ENCODE measurements at regions not wholly inside any gene's neighbourhood (a gene's known extent, or its start where the extent isn't known, plus 50 kb on each side); places are given as distances from the start of the nearest gene placed in this dataset.

DNA sequence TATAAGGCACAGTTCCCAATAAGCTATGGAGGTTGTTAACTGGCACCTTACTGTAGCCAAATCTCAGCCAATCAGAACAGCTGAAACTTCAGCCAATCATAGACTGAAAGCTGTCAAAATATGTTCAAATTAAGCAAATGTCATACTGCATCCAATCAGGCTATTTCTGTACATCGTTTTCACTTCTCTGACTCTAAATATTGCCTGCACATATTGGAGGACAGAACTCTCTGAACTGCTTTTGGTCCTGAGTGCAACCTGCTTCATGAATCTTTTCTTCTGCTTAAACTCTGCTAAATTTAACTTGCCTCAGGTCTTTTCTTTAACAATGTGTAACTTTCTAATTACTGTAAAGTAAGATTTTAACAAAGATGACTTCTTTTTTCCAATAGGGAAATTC lies 1198.9 kb upstream of the PCDH7 start:
- H3K4me3 ChIP-seq (ENCODE audit: low read depth, low read length) = no peak overlapping the region
- in situ Hi-C loops (cut with HindIII; ENCODE audit: low sequenced_read_pairs) = no loop called here
- TF ChIP-seq, protein P1, sequence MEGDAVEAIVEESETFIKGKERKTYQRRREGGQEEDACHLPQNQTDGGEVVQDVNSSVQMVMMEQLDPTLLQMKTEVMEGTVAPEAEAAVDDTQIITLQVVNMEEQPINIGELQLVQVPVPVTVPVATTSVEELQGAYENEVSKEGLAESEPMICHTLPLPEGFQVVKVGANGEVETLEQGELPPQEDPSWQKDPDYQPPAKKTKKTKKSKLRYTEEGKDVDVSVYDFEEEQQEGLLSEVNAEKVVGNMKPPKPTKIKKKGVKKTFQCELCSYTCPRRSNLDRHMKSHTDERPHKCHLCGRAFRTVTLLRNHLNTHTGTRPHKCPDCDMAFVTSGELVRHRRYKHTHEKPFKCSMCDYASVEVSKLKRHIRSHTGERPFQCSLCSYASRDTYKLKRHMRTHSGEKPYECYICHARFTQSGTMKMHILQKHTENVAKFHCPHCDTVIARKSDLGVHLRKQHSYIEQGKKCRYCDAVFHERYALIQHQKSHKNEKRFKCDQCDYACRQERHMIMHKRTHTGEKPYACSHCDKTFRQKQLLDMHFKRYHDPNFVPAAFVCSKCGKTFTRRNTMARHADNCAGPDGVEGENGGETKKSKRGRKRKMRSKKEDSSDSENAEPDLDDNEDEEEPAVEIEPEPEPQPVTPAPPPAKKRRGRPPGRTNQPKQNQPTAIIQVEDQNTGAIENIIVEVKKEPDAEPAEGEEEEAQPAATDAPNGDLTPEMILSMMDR (IDR thresholded peaks at IDR 0.05; ENCODE audit: low read depth, low read length, missing control alignments) = no peak
- no peak for DNase-seq (ENCODE audit: low read depth)

DNA sequence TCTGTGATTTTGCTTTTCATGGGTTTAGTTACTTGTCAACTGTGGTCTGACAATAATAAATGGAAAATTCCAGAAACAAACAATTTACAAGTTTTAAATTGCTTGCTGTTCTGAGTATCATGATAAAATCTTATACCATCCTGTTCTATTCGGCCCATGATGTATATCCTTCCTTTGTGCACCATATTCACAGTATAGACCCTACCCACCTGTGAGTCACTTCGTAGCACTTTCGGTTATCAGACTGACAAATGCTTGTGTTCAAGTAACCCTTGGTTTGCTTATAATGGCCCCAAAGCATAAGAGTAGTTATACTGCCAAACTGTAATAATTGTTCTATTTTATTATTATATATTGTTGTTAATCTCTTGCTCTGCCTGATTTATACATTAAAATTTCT lies 1183.4 kb upstream of the PCDH7 start:
- in situ Hi-C loops (cut with HindIII; ENCODE audit: low sequenced_read_pairs) = no loop called here
- no peak for DNase-seq (ENCODE audit: low read depth)
- TF ChIP-seq, protein P1 (IDR thresholded peaks at IDR 0.05; ENCODE audit: low read depth, low read length, missing control alignments) = no peak
- H3K4me3 ChIP-seq (ENCODE audit: low read depth, low read length) = no peak overlapping the region

DNA sequence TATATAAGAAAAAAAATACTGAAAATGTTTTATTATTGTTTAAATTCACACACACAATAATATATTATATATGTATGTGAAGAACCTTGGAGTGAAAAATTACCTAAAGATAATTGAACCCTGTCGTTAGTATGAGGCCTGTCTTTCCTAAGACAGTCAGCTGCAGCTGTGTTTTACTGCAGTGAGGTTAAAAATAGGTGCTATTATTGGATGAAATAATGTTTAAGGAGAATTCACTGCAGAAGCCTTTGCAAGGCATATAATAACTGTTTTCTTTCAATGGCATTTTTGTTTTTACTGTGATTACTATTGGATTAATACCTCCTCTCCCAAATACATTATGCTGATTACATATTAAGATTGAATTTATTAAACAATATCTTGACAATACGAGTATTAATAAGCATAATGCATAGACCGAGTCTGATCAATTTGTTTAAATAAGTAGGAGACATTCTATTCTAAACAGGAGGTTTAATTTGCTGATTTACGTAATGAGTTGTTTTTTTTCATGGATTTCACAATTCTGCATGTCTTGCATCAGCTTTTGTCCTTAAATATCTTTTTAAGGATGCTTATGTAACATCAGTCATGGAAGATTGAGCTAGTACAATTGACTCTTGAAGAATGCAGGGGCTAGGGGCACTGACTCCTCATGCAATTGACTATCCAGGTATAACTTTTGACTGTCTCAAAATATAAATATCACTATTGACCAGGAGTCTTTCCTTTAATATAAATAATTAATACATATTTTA lies 1181.1 kb upstream of the PCDH7 start:
- DNase-seq (ENCODE audit: low read depth) = no peak
- in situ Hi-C loops (cut with HindIII; ENCODE audit: low sequenced_read_pairs) = no loop called here
- no peak overlapping the region for H3K4me3 ChIP-seq (ENCODE audit: low read depth, low read length)
- TF ChIP-seq, protein P1 (IDR thresholded peaks at IDR 0.05; ENCODE audit: low read depth, low read length, missing control alignments) = no peak

DNA sequence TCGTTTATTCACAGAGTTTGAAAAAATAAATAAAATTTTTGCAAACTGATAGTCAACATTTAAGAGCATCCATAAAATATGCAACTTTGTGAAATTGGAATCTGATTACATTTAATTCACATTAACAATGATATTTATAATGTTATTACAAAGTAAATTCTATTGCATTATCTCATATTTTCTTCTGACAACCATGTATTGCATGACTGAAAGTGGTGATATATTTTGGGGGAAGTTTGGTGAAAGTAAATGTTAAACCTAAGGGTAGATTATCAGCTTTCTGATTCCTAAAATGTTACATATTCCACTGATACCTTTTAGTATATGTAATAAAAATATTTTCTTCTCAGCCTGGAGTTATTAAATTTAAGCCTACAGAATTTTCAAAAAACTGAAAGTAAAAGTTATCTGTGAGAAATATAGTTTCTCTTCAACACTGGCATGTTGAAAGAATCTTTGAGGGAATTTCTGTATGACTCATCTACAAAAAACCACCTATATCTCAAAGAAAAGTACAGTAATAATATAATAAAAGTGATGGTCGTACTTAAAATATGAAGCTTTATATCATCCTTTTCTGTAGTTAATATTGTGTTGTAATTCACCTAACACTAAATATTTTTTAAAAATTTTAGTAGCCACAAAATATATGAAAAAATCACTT lies 1179.6 kb upstream of the PCDH7 start:
- no peak overlapping the region for H3K4me3 ChIP-seq (ENCODE audit: low read depth, low read length)
- in situ Hi-C loops (cut with HindIII; ENCODE audit: low sequenced_read_pairs) = no loop called here
- TF ChIP-seq, protein P1 (IDR thresholded peaks at IDR 0.05; ENCODE audit: low read depth, low read length, missing control alignments) = no peak
- DNase-seq (ENCODE audit: low read depth) = no peak

DNA sequence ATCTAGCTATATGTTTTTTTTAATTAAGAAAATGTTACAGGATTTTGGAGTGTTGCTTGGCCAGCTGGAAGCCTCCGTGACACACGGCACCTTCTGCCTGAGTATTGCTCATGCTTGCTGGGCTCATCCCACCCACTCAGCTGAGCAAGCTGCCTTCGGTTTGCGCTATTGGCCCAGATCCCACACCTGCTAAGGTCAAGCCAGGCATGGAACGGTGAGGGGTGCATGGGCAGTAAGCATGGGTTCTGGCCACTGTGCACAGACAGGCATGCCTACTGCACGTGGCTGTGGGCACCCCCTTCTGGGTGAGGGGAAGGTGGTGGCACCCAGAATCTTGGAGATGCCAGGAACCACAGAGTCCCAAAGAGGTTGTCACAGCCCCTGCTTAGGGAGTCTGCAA lies 1178.4 kb upstream of the PCDH7 start:
- DNase-seq (ENCODE audit: low read depth) = no peak
- TF ChIP-seq, protein P1 (IDR thresholded peaks at IDR 0.05; ENCODE audit: low read depth, low read length, missing control alignments) = no peak
- in situ Hi-C loops (cut with HindIII; ENCODE audit: low sequenced_read_pairs) = no loop called here
- no peak overlapping the region for H3K4me3 ChIP-seq (ENCODE audit: low read depth, low read length)

DNA sequence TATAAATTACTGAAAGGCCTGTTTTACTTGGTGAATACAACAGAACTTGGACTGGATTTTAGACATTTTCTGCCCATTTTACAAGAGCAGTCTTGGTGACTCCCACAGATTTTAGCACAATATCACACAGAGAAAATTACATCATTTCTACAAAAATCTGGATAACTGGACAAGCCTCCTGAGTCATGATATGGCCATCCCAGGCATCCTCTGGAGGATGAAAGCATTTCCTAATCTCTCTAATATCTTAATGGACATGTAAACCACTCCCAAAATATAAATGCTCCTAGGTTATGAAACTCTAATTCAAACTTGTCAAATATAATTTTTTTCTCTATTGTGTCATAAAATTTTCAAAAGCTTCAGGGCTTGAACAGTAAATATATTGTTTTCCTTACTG lies 1170.8 kb upstream of the PCDH7 start:
- no peak overlapping the region for H3K4me3 ChIP-seq (ENCODE audit: low read depth, low read length)
- no peak for DNase-seq (ENCODE audit: low read depth)
- in situ Hi-C loops (cut with HindIII; ENCODE audit: low sequenced_read_pairs) = no loop called here
- TF ChIP-seq, protein P1 (IDR thresholded peaks at IDR 0.05; ENCODE audit: low read depth, low read length, missing control alignments) = no peak

Data from astrocyte of the cerebellum (primary cell).